Mesothelial cell of epicardium (in vitro differentiated cells): ENCODE measurements at regions not wholly inside any gene's neighbourhood (a gene's known extent, or its start where the extent isn't known, plus 50 kb on each side); places are given as distances from the start of the nearest gene placed in this dataset.

Source experiments
- DNase-seq, 2 experiments: peaks; one replicate each; pipeline ENCODE4 v3.0.0; 2021; ENCODE audit warnings: low spot score in 2 of 2; ENCODE audit not compliant: unreplicated experiment in 2 of 2
- H3K27ac Mint-ChIP-seq: 2 replicates; pipeline ENCODE4 v1.8.0; 2021; ENCODE audit warnings: mixed read lengths
- H3K27me3 Mint-ChIP-seq: 2 replicates; pipeline ENCODE4 v1.8.0; 2021; ENCODE audit warnings: low read depth, mixed read lengths
- H3K36me3 Mint-ChIP-seq: 2 replicates; pipeline ENCODE4 v1.8.0; 2021; ENCODE audit warnings: mixed read lengths
- H3K4me1 Mint-ChIP-seq: 2 replicates; pipeline ENCODE4 v1.8.0; 2021; ENCODE audit warnings: mixed read lengths
- H3K4me3 Mint-ChIP-seq: 2 replicates; pipeline ENCODE4 v1.8.0; 2021; ENCODE audit warnings: mild to moderate bottlenecking, moderate library complexity, mixed read lengths
- H3K9me3 Mint-ChIP-seq: 2 replicates; pipeline ENCODE4 v1.8.0; 2021; ENCODE audit warnings: mixed read lengths
- TF ChIP-seq, protein P1 (sequence below): fragments of 200-600 bp; sonication (generic); IDR thresholded peaks from one replicate; pipeline ENCODE4 v1.5.0; 2021; ENCODE audit warnings: antibody characterized with exemption; ENCODE audit not compliant: unreplicated experiment

DNA sequence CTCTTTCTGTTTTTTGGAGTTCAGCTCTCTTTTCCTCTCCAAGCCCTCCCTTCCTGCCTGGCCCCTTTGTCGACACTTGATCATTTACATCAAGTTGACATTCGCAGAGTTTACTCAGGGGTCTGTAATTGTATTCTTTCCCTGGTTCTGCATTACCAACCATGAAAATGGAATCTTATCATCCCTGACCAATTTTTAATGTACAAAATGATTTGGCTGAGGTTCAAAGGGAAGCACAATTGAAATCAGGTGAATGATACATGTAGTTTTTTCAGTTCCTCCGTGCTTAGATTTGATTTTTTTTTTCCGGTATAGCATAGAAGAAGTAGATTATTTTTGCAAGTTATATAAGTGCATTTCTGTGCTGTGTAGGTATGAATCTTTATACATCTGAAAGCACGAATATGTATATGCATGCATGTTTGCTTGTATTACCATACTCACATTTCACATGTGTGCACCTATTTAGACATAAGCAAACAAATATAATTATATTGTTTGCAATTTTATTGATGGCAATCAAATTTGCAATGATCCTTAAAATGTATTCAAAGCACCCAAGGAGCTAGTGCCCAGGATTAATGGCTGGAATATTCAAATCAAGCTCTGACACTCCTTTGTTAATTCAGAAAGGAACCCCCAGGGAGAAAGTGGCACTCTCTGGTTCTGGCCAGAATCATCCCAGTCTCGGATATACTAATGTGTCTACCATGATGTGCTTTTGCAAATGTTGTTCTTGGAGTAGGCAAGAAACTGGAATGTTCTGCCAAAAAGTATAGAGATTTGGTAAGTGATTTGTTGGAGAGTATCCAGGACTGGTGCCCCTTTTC lies 189.3 kb downstream of the VRK1 start:
- H3K27ac Mint-ChIP-seq = no peak overlapping the region

GRCh38 chr14:96987086-96987474 lies 189.9 kb downstream of the VRK1 start:
- H3K27ac Mint-ChIP-seq = no peak overlapping the region
- no peaks in the 10 kb centered on the region for H3K36me3 Mint-ChIP-seq
- H3K4me3 Mint-ChIP-seq = no peak overlapping the region
- peaks cover 6% of the 10 kb centered on the region for H3K27me3 Mint-ChIP-seq
- no peaks in the 10 kb centered on the region for H3K4me1 Mint-ChIP-seq
- H3K9me3 Mint-ChIP-seq = peaks cover 6% of the 10 kb centered on the region
- TF ChIP-seq, protein P1, sequence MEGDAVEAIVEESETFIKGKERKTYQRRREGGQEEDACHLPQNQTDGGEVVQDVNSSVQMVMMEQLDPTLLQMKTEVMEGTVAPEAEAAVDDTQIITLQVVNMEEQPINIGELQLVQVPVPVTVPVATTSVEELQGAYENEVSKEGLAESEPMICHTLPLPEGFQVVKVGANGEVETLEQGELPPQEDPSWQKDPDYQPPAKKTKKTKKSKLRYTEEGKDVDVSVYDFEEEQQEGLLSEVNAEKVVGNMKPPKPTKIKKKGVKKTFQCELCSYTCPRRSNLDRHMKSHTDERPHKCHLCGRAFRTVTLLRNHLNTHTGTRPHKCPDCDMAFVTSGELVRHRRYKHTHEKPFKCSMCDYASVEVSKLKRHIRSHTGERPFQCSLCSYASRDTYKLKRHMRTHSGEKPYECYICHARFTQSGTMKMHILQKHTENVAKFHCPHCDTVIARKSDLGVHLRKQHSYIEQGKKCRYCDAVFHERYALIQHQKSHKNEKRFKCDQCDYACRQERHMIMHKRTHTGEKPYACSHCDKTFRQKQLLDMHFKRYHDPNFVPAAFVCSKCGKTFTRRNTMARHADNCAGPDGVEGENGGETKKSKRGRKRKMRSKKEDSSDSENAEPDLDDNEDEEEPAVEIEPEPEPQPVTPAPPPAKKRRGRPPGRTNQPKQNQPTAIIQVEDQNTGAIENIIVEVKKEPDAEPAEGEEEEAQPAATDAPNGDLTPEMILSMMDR = no peak
- DNase-seq = no peak

More for the DNA sequence above, 189.3 kb downstream of the VRK1 start:
- Mint-ChIP-seq H3K4me3 (no peak overlapping the region), H3K4me1 (no peaks in the 10 kb centered on the region), H3K36me3 (no peaks in the 10 kb centered on the region), H3K9me3 (peaks cover 6% of the 10 kb centered on the region), H3K27me3 (peaks cover 6% of the 10 kb centered on the region)
- DNase-seq = no peak
- TF ChIP-seq, protein P1 = no peak

DNA sequence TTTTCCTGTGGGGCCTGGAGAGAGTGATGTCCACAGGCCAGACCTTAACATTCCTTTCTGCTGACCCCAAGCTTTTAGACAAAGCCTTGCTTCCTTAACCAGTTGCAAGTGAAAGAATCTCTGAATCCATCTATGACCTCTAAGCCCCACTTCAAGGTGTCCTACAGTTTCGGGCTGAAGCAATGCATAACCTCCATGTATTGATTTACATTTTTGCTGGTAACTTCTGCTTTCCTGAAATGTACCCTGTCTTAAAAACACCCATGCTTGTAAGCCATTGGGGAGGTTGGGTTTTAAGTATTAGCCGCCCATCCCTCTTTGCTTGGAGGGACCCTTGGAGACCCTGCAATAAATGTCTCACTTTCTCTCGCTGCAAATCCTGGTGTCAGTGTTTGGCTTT lies 190.6 kb downstream of the VRK1 start:
- DNase-seq = no peak
- Mint-ChIP-seq H3K27me3 (peaks cover 9% of the 10 kb centered on the region), H3K4me3 (no peak overlapping the region), H3K4me1 (no peaks in the 10 kb centered on the region), H3K27ac (no peak overlapping the region), H3K36me3 (no peaks in the 10 kb centered on the region), H3K9me3 (peaks cover 6% of the 10 kb centered on the region)
- TF ChIP-seq, protein P1 = no peak

DNA sequence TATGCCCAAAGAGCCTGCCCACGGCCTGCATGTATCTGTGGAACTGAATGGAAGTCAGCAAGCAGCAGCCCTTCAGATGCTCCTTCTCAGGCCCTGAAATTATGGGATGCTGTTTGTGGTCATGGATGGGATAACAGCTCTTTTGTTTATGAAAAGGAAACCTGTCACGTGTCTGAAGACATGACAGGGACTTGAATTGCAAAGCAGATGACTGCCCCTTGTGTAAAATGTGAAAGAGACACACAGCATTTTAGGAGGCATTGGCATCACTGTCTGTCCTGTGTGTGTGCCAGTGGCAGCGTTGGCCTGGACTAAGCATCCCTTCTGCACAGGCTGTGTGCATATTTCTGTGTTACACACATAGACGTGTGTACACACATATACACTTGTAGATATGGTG lies 192.1 kb downstream of the VRK1 start:
- H3K4me3 Mint-ChIP-seq = no peak overlapping the region
- peaks cover 6% of the 10 kb centered on the region for H3K9me3 Mint-ChIP-seq
- no peaks in the 10 kb centered on the region for H3K36me3 Mint-ChIP-seq
- H3K4me1 Mint-ChIP-seq = no peaks in the 10 kb centered on the region
- H3K27me3 Mint-ChIP-seq = peaks cover 22% of the 10 kb centered on the region
- TF ChIP-seq, protein P1 = no peak
- H3K27ac Mint-ChIP-seq = no peak overlapping the region
- DNase-seq = no peak

DNA sequence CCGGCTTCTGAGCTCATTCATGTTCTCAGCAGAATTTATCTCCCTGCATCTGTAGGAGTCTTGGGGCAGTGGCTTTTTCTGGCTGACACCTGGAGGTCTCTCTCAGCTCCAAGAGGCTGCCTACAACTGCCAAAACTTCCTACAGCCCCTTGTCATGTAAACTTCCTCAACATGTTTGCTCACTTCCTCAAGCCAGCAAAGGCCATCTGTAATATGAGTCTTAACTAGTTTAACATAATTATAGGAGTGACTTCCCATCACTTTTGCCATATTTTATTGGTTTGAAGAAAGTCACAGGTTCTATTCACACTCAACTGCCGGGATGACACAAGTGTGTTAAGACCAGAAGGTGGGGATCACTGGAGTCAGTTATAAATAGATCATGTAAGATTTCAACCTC lies 194.0 kb downstream of the VRK1 start:
- no peak for DNase-seq
- Mint-ChIP-seq H3K36me3 (no peaks in the 10 kb centered on the region), H3K4me1 (no peaks in the 10 kb centered on the region), H3K27ac (no peak overlapping the region), H3K27me3 (peaks cover 25% of the 10 kb centered on the region), H3K4me3 (no peak overlapping the region), H3K9me3 (peaks cover 6% of the 10 kb centered on the region)
- TF ChIP-seq, protein P1 = no peak
